Activated CD8-positive, alpha-beta memory T cell treated with anti-CD3 and anti-CD28 coated beads, Interleukin-2, amount 10 ng/mL, durations not matched to agents 7 days and 5 days (primary cell): ENCODE measurements at regions not wholly inside any gene's neighbourhood (a gene's known extent, or its start where the extent isn't known, plus 50 kb on each side); places are given as distances from the start of the nearest gene placed in this dataset.

Experiments used
- ATAC-seq: fragments of 150-1000 bp; cut with Tn5 transposase; one replicate; pipeline ENCODE4 v1.10.0; 2021; ENCODE audit warnings: moderate library complexity
- CTCF ChIA-PET: fragments of 350-600 bp; sonication (Branson Sonifier 250); formaldehyde crosslinking; loops from one replicate; lab custom pipeline; 2021; ENCODE audit warnings: antibody characterized with exemption; lab: Charles Lee
- DNase-seq: peaks from one replicate; pipeline ENCODE4 v3.0.0-alpha.2; 2020
- H3K27ac Mint-ChIP-seq: one replicate; pipeline ENCODE4 v1.8.0; 2021; ENCODE audit warnings: mild to moderate bottlenecking, mixed read lengths
- H3K27me3 Mint-ChIP-seq: one replicate; pipeline ENCODE4 v1.8.0; 2021; ENCODE audit warnings: mixed read lengths
- H3K36me3 Mint-ChIP-seq: one replicate; pipeline ENCODE4 v1.8.0; 2021; ENCODE audit warnings: mild to moderate bottlenecking, mixed read lengths
- H3K4me1 Mint-ChIP-seq: one replicate; pipeline ENCODE4 v1.8.0; 2021; ENCODE audit warnings: mixed read lengths
- H3K4me3 Mint-ChIP-seq: one replicate; pipeline ENCODE4 v1.8.0; 2021; ENCODE audit warnings: mild to moderate bottlenecking, moderate library complexity, mixed read lengths
- H3K9me3 Mint-ChIP-seq: one replicate; pipeline ENCODE4 v1.8.0; 2022; ENCODE audit warnings: low read depth, mixed read lengths

DNA sequence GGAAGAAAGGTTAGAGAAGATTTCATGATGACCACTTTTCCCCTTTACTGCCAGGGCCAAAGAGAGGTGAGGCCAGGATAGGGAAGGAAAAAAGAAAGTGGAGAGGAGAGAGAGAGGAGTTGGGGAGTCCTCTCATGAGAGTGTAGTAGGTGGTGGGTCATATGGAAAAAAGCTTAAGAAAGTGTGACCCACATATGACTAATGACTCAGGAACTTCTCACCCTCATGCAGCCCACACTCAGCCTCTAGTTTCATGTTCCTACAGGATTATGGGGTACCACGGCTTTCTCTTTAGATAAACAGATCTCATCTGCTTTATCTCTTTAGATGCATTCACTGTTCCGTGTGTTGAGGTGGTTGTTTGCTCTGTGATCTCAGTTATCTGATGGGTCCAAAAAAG, 462.5 kb upstream of the IGFBP3 start:
- ATAC-seq (no peak), DNase-seq (no peak)
- no peak overlapping the region for H3K27ac Mint-ChIP-seq
- CTCF ChIA-PET = no interaction called here
- H3K27me3 Mint-ChIP-seq = no peaks in the 10 kb centered on the region
- peaks cover 5% of the 10 kb centered on the region for H3K9me3 Mint-ChIP-seq
- H3K4me3 Mint-ChIP-seq = no peak overlapping the region
- H3K36me3 Mint-ChIP-seq = no peaks in the 10 kb centered on the region
- no peaks in the 10 kb centered on the region for H3K4me1 Mint-ChIP-seq

DNA sequence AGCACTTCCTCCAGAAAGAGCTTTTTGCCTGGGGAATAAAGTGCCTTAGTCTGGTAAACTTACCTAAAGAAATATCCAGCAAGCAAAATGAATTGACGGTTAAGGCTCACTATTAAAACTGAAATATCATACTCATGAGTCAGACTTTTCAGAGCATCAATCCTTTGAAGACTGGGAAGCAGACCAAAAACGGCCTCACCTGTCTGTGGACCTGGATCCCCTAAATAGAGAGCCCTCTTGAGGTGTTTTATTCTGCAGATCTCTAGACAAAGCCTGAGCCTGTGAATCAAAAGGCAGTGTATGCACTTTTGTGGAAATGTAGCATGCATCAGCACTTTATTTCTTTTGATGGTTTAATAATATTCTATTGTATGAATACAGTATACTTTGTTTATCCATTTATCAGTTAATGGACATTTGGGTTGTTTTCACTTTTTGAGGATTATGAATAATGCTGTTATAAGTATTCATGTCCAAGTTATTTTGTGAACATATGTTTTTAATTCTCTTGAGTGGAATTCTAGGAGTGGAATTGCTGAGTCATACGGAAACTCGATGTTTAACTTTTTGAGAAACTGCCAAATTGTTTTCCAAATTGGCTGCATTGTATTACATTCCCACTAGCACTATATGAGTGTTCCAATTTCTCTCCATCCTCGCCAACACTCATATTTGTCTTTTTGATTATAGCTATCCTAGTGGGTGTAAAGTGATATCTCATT, 449.0 kb upstream of the IGFBP3 start:
- no peaks in the 10 kb centered on the region for H3K4me1 Mint-ChIP-seq
- no peak overlapping the region for H3K4me3 Mint-ChIP-seq
- CTCF ChIA-PET = no interaction called here
- H3K27ac Mint-ChIP-seq = no peak overlapping the region
- H3K9me3 Mint-ChIP-seq = no peaks in the 10 kb centered on the region
- DNase-seq (no peak), ATAC-seq (no peak)
- no peaks in the 10 kb centered on the region for H3K27me3 Mint-ChIP-seq
- no peaks in the 10 kb centered on the region for H3K36me3 Mint-ChIP-seq

DNA sequence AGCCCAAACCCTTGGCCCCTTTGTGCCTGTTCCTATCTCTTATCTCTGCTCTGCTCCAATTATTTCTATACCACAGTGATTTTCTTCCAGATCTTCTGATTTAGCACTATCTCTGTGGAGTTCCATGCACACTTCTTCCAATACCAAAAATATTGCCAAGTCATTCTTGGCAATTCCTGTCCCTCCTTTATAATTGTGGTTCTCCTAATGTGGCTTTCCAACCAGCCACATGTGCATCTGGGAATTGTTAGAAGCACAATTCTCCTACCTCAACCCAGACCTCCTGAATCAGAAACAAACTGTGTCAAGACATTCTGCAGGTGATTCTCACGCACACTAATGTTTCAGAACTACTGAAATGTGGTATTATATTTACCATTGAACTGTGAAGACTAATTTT, 447.8 kb upstream of the IGFBP3 start:
- CTCF ChIA-PET = no interaction called here
- no peaks in the 10 kb centered on the region for H3K4me1 Mint-ChIP-seq

DNA sequence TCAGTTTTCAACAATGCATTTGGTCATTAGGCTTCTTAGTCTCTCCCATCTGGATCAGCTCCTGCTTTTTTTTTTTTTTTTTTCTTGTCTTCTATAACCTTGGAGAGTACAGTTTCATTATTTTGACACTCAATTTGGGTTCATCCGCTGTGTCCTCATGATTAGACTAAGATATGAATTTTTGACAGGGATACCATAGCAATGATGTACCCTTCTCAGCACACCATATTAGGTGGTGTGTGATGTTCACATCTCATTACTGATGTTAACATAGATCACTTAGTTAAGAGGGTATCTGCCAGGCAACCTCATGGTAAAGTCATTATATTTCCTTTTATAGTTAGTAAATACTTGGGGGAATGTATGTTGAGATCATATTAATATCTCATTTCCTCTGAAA, 445.5 kb upstream of the IGFBP3 start:
- H3K4me3 Mint-ChIP-seq = no peak overlapping the region
- CTCF ChIA-PET = interaction anchor here (0.7 kb wide), 1 partner anchor 109 kb away, joined by 3 read pairs; no protein-coding TSS in a partner anchor
- H3K9me3 Mint-ChIP-seq = no peaks in the 10 kb centered on the region
- no peak for DNase-seq
- no peaks in the 10 kb centered on the region for H3K27me3 Mint-ChIP-seq
- H3K36me3 Mint-ChIP-seq = no peaks in the 10 kb centered on the region
- no peak overlapping the region for H3K27ac Mint-ChIP-seq
- ATAC-seq = no peak
- H3K4me1 Mint-ChIP-seq = no peaks in the 10 kb centered on the region

More for the DNA sequence above, 447.8 kb upstream of the IGFBP3 start:
- no peaks in the 10 kb centered on the region for H3K9me3 Mint-ChIP-seq
- ATAC-seq (no peak), DNase-seq (no peak)
- H3K27ac Mint-ChIP-seq = no peak overlapping the region
- no peaks in the 10 kb centered on the region for H3K36me3 Mint-ChIP-seq
- no peaks in the 10 kb centered on the region for H3K27me3 Mint-ChIP-seq
- no peak overlapping the region for H3K4me3 Mint-ChIP-seq

DNA sequence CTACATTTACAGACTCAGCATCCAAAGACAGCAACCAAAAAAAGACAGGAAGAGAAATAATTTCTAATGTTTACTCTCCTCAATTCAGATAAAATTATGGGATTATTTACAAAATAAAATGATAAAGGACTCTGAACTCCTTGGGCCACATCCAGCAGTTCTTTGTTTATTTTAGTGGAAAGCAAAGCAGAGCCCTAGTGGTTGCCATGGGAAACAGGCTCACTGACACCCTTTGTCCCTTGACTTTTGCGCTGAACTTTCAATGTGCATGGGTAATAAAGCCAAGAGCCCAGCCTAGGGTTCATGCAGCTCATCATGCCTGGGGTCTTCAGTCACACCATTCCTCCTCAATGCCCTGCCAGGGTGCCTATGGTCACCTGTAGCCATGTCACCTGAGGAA, 442.6 kb upstream of the IGFBP3 start:
- Mint-ChIP-seq H3K27ac (no peak overlapping the region), H3K4me3 (no peak overlapping the region), H3K36me3 (no peaks in the 10 kb centered on the region), H3K9me3 (no peaks in the 10 kb centered on the region), H3K4me1 (no peaks in the 10 kb centered on the region), H3K27me3 (no peaks in the 10 kb centered on the region)
- DNase-seq (no peak), ATAC-seq (no peak)
- CTCF ChIA-PET = no interaction called here

DNA sequence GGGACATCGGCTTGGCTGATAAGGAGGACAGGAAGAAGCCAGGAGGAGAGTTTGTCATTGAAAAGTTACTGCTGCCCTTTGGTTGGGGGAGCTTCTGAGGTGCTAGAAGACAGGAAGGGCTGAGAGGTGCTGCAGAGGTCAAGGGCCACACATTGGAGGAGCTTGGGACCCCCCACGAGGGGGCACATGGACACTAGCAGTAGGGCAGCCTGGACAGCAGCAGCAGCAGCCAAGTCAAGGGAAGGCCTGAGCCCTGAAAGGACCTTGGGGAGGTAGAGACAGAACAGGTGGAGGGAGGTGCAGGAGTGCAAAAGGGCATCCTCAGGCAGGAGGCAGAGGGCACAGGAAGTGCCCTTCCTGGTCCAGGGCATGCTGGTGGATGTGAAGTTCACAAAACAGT, 439.7 kb upstream of the IGFBP3 start:
- H3K4me3 Mint-ChIP-seq = no peak overlapping the region
- CTCF ChIA-PET = no interaction called here
- H3K4me1 Mint-ChIP-seq = no peaks in the 10 kb centered on the region
- H3K9me3 Mint-ChIP-seq = no peaks in the 10 kb centered on the region
- no peaks in the 10 kb centered on the region for H3K27me3 Mint-ChIP-seq
- no peak for DNase-seq
- no peak for ATAC-seq
- H3K27ac Mint-ChIP-seq = no peak overlapping the region
- H3K36me3 Mint-ChIP-seq = no peaks in the 10 kb centered on the region

DNA sequence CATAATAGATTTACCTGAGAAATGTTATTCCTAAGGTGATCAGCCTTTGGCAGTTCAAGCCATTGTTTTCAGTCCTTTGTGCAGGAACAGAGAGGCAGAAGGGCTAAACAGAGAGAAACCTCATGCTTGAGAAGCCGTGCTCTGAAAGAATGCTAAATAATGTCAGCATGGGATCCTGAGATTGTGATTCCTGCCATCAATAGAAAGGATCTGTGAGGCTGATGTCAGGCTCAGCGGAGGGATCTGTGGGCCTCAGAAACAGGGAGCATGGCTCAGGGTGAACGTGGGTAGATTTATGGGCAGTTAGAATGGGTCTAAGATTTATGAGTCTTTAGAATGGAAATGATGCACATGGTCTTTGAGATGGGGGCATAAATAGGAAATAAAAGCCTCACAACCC, 439.2 kb upstream of the IGFBP3 start:
- H3K27me3 Mint-ChIP-seq = no peaks in the 10 kb centered on the region
- no peaks in the 10 kb centered on the region for H3K36me3 Mint-ChIP-seq
- ATAC-seq (no peak), DNase-seq (no peak)
- no peak overlapping the region for H3K4me3 Mint-ChIP-seq
- CTCF ChIA-PET = no interaction called here
- no peaks in the 10 kb centered on the region for H3K4me1 Mint-ChIP-seq
- no peak overlapping the region for H3K27ac Mint-ChIP-seq
- no peaks in the 10 kb centered on the region for H3K9me3 Mint-ChIP-seq

DNA sequence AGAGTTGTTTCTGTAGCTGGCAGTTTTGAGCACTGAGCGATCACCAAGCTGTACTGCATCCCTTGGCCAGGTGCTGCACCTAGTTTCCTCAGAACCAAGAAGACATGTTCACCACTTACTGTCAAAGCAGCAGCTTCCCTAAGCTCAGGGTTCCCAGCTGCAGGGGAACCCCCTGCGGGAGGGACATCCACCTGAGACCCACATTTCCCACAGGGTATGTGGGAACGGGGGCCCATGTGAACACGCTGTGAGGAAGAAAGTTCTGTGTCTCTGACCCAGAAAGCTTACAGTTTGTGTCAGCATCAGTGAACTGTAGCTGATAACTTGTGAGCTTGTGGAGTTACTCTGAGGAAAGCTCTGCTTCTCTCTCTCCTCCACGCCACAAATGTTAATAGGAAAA, 436.8 kb upstream of the IGFBP3 start:
- no peaks in the 10 kb centered on the region for H3K27me3 Mint-ChIP-seq
- H3K9me3 Mint-ChIP-seq = no peaks in the 10 kb centered on the region
- no peaks in the 10 kb centered on the region for H3K4me1 Mint-ChIP-seq
- H3K4me3 Mint-ChIP-seq = no peak overlapping the region
- DNase-seq = no peak
- H3K27ac Mint-ChIP-seq = no peak overlapping the region
- CTCF ChIA-PET = no interaction called here
- no peak for ATAC-seq
- no peaks in the 10 kb centered on the region for H3K36me3 Mint-ChIP-seq

DNA sequence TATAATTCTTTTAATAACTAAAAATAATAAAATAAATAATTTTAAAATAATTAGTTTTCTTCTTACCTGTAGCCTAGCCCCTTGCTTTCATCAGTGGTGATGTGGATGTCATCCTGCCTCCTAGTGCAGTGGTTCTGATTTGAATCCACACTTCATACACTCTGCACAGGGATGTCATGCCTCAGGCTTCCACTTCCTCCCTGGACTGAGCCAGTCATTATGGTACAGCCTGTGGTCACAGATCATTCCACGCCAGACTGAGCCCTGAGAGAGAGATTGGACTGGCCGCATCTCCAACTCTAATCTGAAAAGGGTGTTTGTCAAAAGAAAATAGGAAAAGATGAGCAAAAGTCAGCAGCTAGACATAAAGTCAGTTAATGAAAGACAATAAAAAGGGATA, 436.2 kb upstream of the IGFBP3 start:
- H3K27ac Mint-ChIP-seq = no peak overlapping the region
- CTCF ChIA-PET = no interaction called here
- DNase-seq (no peak), ATAC-seq (no peak)
- H3K4me1 Mint-ChIP-seq = no peaks in the 10 kb centered on the region
- H3K9me3 Mint-ChIP-seq = no peaks in the 10 kb centered on the region
- H3K4me3 Mint-ChIP-seq = no peak overlapping the region
- H3K36me3 Mint-ChIP-seq = no peaks in the 10 kb centered on the region
- H3K27me3 Mint-ChIP-seq = no peaks in the 10 kb centered on the region

DNA sequence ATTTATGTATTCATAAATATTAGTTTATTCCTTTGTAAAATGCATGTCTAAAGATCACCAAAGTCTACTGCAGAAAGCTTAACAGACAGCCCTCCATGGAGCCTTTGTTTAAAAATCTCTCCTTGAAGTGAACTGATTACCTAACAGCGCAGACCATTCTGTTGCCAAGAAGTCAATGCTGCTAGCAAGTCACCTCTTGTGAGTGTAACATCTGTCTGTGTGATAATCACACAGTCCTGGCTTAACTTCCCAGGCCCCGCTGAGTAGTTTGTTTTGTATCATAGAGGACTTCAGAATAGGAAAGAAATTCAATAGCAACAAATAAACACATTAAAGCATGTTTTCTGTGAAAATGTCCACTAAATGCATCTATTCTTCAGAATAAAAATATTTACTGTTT, 435.3 kb upstream of the IGFBP3 start:
- DNase-seq (no peak), ATAC-seq (no peak)
- no peaks in the 10 kb centered on the region for H3K36me3 Mint-ChIP-seq
- CTCF ChIA-PET = no interaction called here
- H3K4me1 Mint-ChIP-seq = no peaks in the 10 kb centered on the region
- no peaks in the 10 kb centered on the region for H3K9me3 Mint-ChIP-seq
- H3K4me3 Mint-ChIP-seq = no peak overlapping the region
- no peaks in the 10 kb centered on the region for H3K27me3 Mint-ChIP-seq
- no peak overlapping the region for H3K27ac Mint-ChIP-seq

DNA sequence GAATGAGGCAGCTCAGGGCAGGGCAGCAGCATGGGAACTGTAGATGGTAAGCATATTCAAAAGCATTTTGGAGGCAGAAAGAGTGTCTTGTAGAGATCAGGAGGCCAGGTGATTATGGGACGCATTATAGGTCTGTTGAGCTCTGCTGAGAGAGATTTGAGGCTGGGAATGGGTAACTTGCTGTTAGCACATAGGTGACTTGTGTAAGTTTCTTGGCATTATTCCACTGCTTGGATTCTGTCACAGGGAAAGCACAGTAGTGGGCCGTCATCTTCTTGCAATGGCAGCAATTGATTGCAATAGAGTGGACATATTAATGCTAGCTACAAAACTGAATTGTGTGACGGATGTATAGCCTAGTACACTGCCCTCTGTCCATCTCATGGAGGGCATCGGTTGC, 434.3 kb upstream of the IGFBP3 start:
- Mint-ChIP-seq H3K36me3 (no peaks in the 10 kb centered on the region), H3K4me3 (no peak overlapping the region), H3K27ac (no peak overlapping the region), H3K27me3 (no peaks in the 10 kb centered on the region), H3K9me3 (no peaks in the 10 kb centered on the region), H3K4me1 (no peaks in the 10 kb centered on the region)
- CTCF ChIA-PET = no interaction called here
- ATAC-seq = no peak
- no peak for DNase-seq

DNA sequence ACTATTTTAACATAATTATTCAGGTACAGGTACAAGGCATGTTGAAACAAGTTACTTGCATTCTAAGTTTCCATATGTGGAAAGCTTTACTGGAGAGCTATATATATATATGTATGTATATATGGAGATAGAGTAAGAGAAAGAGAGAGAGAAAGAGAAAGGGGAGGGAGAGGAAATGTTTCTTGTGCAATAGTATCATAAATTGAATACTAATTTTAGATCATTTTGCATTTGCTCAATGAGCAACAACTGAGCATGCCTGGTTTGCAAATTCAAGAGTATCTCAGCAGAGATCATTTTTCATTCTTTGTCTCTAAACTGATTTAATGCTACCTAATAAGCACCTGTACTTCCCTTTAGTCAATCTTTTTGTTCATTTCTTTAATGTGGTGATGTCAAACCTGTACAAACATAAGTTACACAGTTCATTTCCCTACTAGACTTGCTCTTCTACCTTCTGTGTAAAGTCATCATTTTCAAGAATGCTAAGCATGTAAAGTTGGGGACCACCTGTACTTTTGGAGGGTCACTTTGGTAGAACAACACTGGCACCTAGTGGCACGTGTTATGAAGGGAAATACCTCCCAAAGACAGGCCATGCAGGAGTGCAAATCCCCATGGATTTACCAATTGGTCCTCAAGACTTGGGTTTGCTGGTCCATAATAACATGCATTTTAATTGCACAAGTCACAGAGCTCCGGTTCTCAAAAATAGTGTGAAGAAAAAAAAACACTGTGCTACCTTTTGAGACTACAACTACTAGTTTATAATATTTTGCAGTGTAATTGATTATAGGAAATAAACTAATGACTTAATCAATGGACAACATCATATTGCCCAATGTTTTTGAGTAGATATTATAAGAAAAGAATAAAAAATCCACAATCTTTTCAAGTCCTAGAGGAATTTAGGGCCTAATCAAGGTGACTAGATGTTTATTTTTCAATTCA, 431.2 kb upstream of the IGFBP3 start:
- Mint-ChIP-seq H3K27ac (no peak overlapping the region), H3K4me3 (no peak overlapping the region), H3K36me3 (no peaks in the 10 kb centered on the region), H3K9me3 (no peaks in the 10 kb centered on the region), H3K4me1 (no peaks in the 10 kb centered on the region), H3K27me3 (no peaks in the 10 kb centered on the region)
- CTCF ChIA-PET = interaction anchor here (1.2 kb wide), 1 partner anchor 435 kb away, joined by 3 read pairs; no protein-coding TSS in a partner anchor
- ATAC-seq (no peak), DNase-seq (no peak)

DNA sequence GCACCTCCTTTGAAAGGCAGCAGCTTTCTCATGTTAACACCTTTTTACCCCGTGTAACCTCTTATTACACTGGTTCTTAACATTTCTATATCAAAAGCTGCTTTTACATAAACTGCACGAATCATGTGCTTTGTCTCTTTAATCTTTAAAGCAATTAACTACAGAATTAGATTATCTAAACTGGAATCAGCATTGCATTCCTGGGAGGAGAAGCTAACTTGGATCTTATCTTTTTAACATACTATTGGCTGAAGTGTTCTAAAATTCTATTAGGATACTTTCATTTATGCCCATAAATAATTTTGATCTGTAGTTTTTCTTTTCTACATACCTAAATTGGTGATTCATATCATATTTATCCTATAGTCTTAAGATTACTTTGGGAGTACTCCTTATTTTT, 428.4 kb upstream of the IGFBP3 start:
- no peak overlapping the region for H3K27ac Mint-ChIP-seq
- H3K9me3 Mint-ChIP-seq = no peaks in the 10 kb centered on the region
- no peak for ATAC-seq
- no peak for DNase-seq
- no peaks in the 10 kb centered on the region for H3K27me3 Mint-ChIP-seq
- CTCF ChIA-PET = interaction anchor here (1.7 kb wide), 1 partner anchor 427 kb away, joined by 3 read pairs; no protein-coding TSS in a partner anchor
- no peaks in the 10 kb centered on the region for H3K36me3 Mint-ChIP-seq
- H3K4me3 Mint-ChIP-seq = no peak overlapping the region
- H3K4me1 Mint-ChIP-seq = no peaks in the 10 kb centered on the region

DNA sequence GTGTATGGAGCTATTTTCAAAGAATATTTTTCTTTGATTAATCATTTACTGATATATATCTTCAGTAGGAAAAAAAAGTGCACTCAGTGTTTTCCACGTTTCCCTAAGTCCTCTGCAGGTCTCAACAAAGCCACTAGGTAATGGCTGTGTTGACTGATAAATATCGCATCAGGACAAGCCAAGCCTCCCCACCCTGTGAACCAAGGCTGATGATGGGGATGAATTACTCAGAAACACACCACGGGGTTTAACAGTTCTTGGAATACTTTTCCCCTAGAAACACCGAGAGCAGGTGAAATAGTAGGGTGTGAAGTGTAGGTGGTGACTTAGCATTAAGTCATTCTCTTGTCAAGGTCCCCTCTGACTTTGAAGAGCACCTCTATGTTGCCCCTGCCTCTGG, 423.5 kb upstream of the IGFBP3 start:
- DNase-seq = no peak
- H3K4me1 Mint-ChIP-seq = no peaks in the 10 kb centered on the region
- H3K27ac Mint-ChIP-seq = no peak overlapping the region
- no peaks in the 10 kb centered on the region for H3K9me3 Mint-ChIP-seq
- H3K36me3 Mint-ChIP-seq = no peaks in the 10 kb centered on the region
- ATAC-seq = no peak
- CTCF ChIA-PET = no interaction called here
- no peak overlapping the region for H3K4me3 Mint-ChIP-seq
- H3K27me3 Mint-ChIP-seq = no peaks in the 10 kb centered on the region
